HG03103 (cell line): ENCODE measurements at regions not wholly inside any gene's neighbourhood (a gene's known extent, or its start where the extent isn't known, plus 50 kb on each side); places are given as distances from the start of the nearest gene placed in this dataset.

Experiments used
- ATAC-seq: cut with Tn5 transposase; IDR thresholded peaks from one replicate; pipeline ENCODE4 v1.9.1; 2021; ENCODE audit warnings: low read depth; ENCODE audit not compliant: unreplicated experiment

- ATAC-seq = no peak
Observed at GRCh38 chr18:79608535-79608934, 71.1 kb upstream of the CTDP1 start.

- ATAC-seq = no peak
Observed at GRCh38 chr18:79608999-79609461, 70.6 kb upstream of the CTDP1 start.

- no peak for ATAC-seq
Observed at GRCh38 chr18:79609841-79610281, 69.7 kb upstream of the CTDP1 start.

- no peak for ATAC-seq
Observed at GRCh38 chr18:79610461-79611039, 69.1 kb upstream of the CTDP1 start.

- no peak for ATAC-seq
Observed at GRCh38 chr18:79611040-79611681, 68.4 kb upstream of the CTDP1 start.

- no peak for ATAC-seq
Observed at GRCh38 chr18:79612291-79613108, 67.1 kb upstream of the CTDP1 start.

GRCh38 chr18:79613186-79613931 lies 66.2 kb upstream of the CTDP1 start:
- ATAC-seq = no peak

GRCh38 chr18:79614211-79614955 lies 65.2 kb upstream of the CTDP1 start:
- ATAC-seq = no peak

- ATAC-seq = no peak
Observed at GRCh38 chr18:79615091-79615490, 64.5 kb upstream of the CTDP1 start.

GRCh38 chr18:79615586-79615985 lies 64.0 kb upstream of the CTDP1 start:
- ATAC-seq = no peak

- ATAC-seq = no peak
Observed at GRCh38 chr18:79616651-79617510, 62.7 kb upstream of the CTDP1 start.

GRCh38 chr18:79617511-79618500 lies 61.8 kb upstream of the CTDP1 start:
- ATAC-seq = no peak

- ATAC-seq = no peak
Observed at GRCh38 chr18:79620576-79621165, 58.9 kb upstream of the CTDP1 start.

- no peak for ATAC-seq
Observed at GRCh38 chr18:79621501-79621900, 58.1 kb upstream of the CTDP1 start.

GRCh38 chr18:79622004-79622403 lies 57.6 kb upstream of the CTDP1 start:
- ATAC-seq = no peak

- ATAC-seq = peak; percentile 35
Observed at GRCh38 chr18:79624356-79625170, 55.0 kb upstream of the CTDP1 start.
